CD4-positive, alpha-beta T cell (primary cell): ENCODE measurements at regions not wholly inside any gene's neighbourhood (a gene's known extent, or its start where the extent isn't known, plus 50 kb on each side); places are given as distances from the start of the nearest gene placed in this dataset.

Experiments used
- ATAC-seq: fragments of 200-7000 bp; cut with Tn5 transposase; one replicate; pipeline ENCODE4 v1.10.0; 2022; ENCODE audit warnings: mild to moderate bottlenecking; ENCODE audit not compliant: poor library complexity
- CTCF ChIA-PET: fragments of 350-600 bp; sonication (Branson Sonifier 250); formaldehyde crosslinking; loops from one replicate; lab custom pipeline; 2021; ENCODE audit warnings: antibody characterized with exemption, inconsistent platforms; lab: Charles Lee
- POLR2A ChIA-PET: fragments of 350-600 bp; sonication (Branson Sonifier 250); formaldehyde crosslinking; loops from one replicate; lab custom pipeline; 2021; ENCODE audit warnings: antibody characterized with exemption, inconsistent platforms; lab: Charles Lee
- DNase-seq, 14 experiments: peaks; one replicate each; pipeline ENCODE4 v3.0.0-alpha.2; 2013 to 2020; ENCODE audit warnings: mixed read lengths in 2 of 14
- H3K27ac ChIP-seq, 2 donors: one replicate each; pipeline versions ENCODE4 v1.5.1 to v1.7.0; 2013; ENCODE audit warnings: low read length in 2 of 2, low read depth in 1 of 2, mild to moderate bottlenecking in 1 of 2
- H3K27me3 ChIP-seq, 2 experiments: 1 replicate in 1 of 2; 2 replicates in 1 of 2; pipeline versions ENCODE4 v1.6.1 to v1.7.0; 2013; ENCODE audit warnings: low read length in 2 of 2, control low read depth in 1 of 2, mild to moderate bottlenecking in 1 of 2, moderate library complexity in 1 of 2; ENCODE audit not compliant: insufficient read depth in 2 of 2, control insufficient read depth in 1 of 2
- H3K36me3 ChIP-seq: one replicate; pipeline ENCODE4 v1.6.1; 2013; ENCODE audit warnings: low read length, control low read depth; ENCODE audit not compliant: insufficient read depth
- H3K4me1 ChIP-seq: one replicate; pipeline ENCODE4 v1.6.1; 2013; ENCODE audit warnings: low read length, control low read depth; ENCODE audit not compliant: insufficient read depth
- H3K4me3 ChIP-seq: one replicate; pipeline ENCODE4 v1.5.1; 2013; ENCODE audit warnings: mild to moderate bottlenecking, low read length, moderate library complexity
- H3K9me3 ChIP-seq, 2 experiments: 1 replicate in 1 of 2; 2 replicates in 1 of 2; pipeline versions ENCODE4 v1.6.1 to v1.7.0; 2013; ENCODE audit warnings: low read length in 2 of 2, mild to moderate bottlenecking in 2 of 2, control low read depth in 1 of 2, moderate library complexity in 1 of 2; ENCODE audit not compliant: control insufficient read depth in 1 of 2, insufficient read depth in 1 of 2
- H3K27ac Mint-ChIP-seq: one replicate; pipeline ENCODE4 v1.8.0; 2020; ENCODE audit warnings: mixed read lengths
- H3K27me3 Mint-ChIP-seq: one replicate; pipeline ENCODE4 v1.8.0; 2021; ENCODE audit warnings: mixed read lengths
- H3K36me3 Mint-ChIP-seq: one replicate; pipeline ENCODE4 v1.8.0; 2021; ENCODE audit warnings: low read depth, mixed read lengths
- H3K4me1 Mint-ChIP-seq: one replicate; pipeline ENCODE4 v1.8.0; 2021; ENCODE audit warnings: low read depth, mixed read lengths
- H3K4me3 Mint-ChIP-seq: one replicate; pipeline ENCODE4 v1.8.0; 2020; ENCODE audit warnings: mild to moderate bottlenecking, mixed read lengths
- H3K9me3 Mint-ChIP-seq: one replicate; pipeline ENCODE4 v1.8.0; 2020; ENCODE audit warnings: mixed read lengths
- CTCF ChIP-seq: fragments of 200-600 bp; IDR thresholded peaks from one replicate; pipeline ENCODE4 v1.8.0; 2022; ENCODE audit warnings: antibody characterized with exemption, mild to moderate bottlenecking
- intact Hi-C, 2 experiments: fragments of 100-400 bp; cut with DNase I in 1 of 2; cut with micrococcal nuclease in 1 of 2; formaldehyde crosslinking; loops; one replicate each; pipeline versions ENCODE4 v1.15.1 to v1.9.0; 2023 to 2025; cut with DNase I, micrococcal nuclease

GRCh38 chr3:30142946-30143345 lies 463.5 kb upstream of the TGFBR2 start:
- POLR2A ChIA-PET, result no interaction called here
- Mint-ChIP-seq H3K4me1 (no peaks in the 10 kb centered on the region), H3K36me3 (no peaks in the 10 kb centered on the region), H3K27me3 (no peaks in the 10 kb centered on the region), H3K27ac (no peak overlapping the region), H3K4me3 (no peak overlapping the region), H3K9me3 (no peaks in the 10 kb centered on the region)
- Histone ChIP-seq H3K9me3 (no peaks in the 10 kb centered on the region), H3K4me3 (no peak overlapping the region), H3K36me3 (no peaks in the 10 kb centered on the region), H3K4me1 (no peaks in the 10 kb centered on the region), H3K27ac (no peak overlapping the region), H3K27me3 (no peaks in the 10 kb centered on the region)
- no peak for DNase-seq
- intact Hi-C loops, result no loop called here
- ATAC-seq, result no peak
- TF ChIP-seq CTCF, result no peak
- CTCF ChIA-PET, result no interaction called here

GRCh38 chr3:30145281-30145680 lies 461.1 kb upstream of the TGFBR2 start:
- H3K4me3 Mint-ChIP-seq, result no peak overlapping the region
- intact Hi-C loops, result no loop called here
- DNase-seq (no peak), ATAC-seq (no peak)
- H3K4me3 ChIP-seq, result no peak overlapping the region
- ChIA-PET POLR2A (no interaction called here), CTCF (no interaction called here)
- no peak overlapping the region for H3K27ac Mint-ChIP-seq
- no peaks in the 10 kb centered on the region for H3K27me3 ChIP-seq
- TF ChIP-seq CTCF, result no peak
- no peaks in the 10 kb centered on the region for H3K36me3 Mint-ChIP-seq
- no peaks in the 10 kb centered on the region for H3K4me1 ChIP-seq
- H3K9me3 ChIP-seq, result no peaks in the 10 kb centered on the region
- H3K27me3 Mint-ChIP-seq, result no peaks in the 10 kb centered on the region
- no peak overlapping the region for H3K27ac ChIP-seq
- H3K4me1 Mint-ChIP-seq, result no peaks in the 10 kb centered on the region
- H3K9me3 Mint-ChIP-seq, result no peaks in the 10 kb centered on the region
- no peaks in the 10 kb centered on the region for H3K36me3 ChIP-seq

- POLR2A ChIA-PET, result no interaction called here
- Histone ChIP-seq H3K4me3 (no peak overlapping the region), H3K9me3 (no peaks in the 10 kb centered on the region), H3K36me3 (no peaks in the 10 kb centered on the region), H3K4me1 (no peaks in the 10 kb centered on the region), H3K27me3 (no peaks in the 10 kb centered on the region), H3K27ac (no peak overlapping the region)
- no peak for ATAC-seq
- H3K36me3 Mint-ChIP-seq, result no peaks in the 10 kb centered on the region
- no peak for TF ChIP-seq CTCF
- H3K4me3 Mint-ChIP-seq, result no peak overlapping the region
- H3K9me3 Mint-ChIP-seq, result no peaks in the 10 kb centered on the region
- no peak overlapping the region for H3K27ac Mint-ChIP-seq
- intact Hi-C loops, result no loop called here
- no peak for DNase-seq
- CTCF ChIA-PET, result no interaction called here
- no peaks in the 10 kb centered on the region for H3K27me3 Mint-ChIP-seq
- H3K4me1 Mint-ChIP-seq, result no peaks in the 10 kb centered on the region
These were observed 459.4 kb upstream of the TGFBR2 start for GRCh38 chr3:30146978-30147377.
